ENCODE measurements at regions not wholly inside any gene's neighbourhood (a gene's known extent, or its start where the extent isn't known, plus 50 kb on each side); places are given as distances from the start of the nearest gene placed in this dataset.

GRCh38 chr9:88800329-88800682 is 191.0 kb upstream of the S1PR3 start:
- H3K9me3 ChIP-seq (ENCODE audit: control insufficient read depth, insufficient read depth, low read depth, low read length) = no peaks in the 10 kb centered on the region
- H3K27ac ChIP-seq (ENCODE audit: extremely low read depth, low read depth, low read length) = no peak overlapping the region
- no peak for TF ChIP-seq GLIS1 (tag by site-specific recombination; IDR thresholded peaks at IDR 0.05)
- TF ChIP-seq PRDM10 (tag by site-specific recombination; IDR thresholded peaks at IDR 0.05) = peak; percentile 49
- peaks cover 6% of the 10 kb centered on the region for H3K4me1 ChIP-seq (ENCODE audit: control insufficient read depth, insufficient read depth, low read length)
- CTCF ChIA-PET = no interaction called here
- no peak overlapping the region for H3K4me3 ChIP-seq (ENCODE audit: low read depth, low read length)
- no peaks in the 10 kb centered on the region for H3K36me3 ChIP-seq (ENCODE audit: control insufficient read depth in 2 of 2, insufficient read depth in 1 of 2, low read length in 2 of 2)
- POLR2A ChIA-PET = no interaction called here

- no peak overlapping the region for H3K4me3 ChIP-seq (ENCODE audit: low read depth, low read length)
- ChIA-PET CTCF (interaction anchor here (0.6 to 1.1 kb wide), 3 partner anchors 7 to 18 kb away, joined by 3 to 4 read pairs (median 3); no protein-coding TSS in a partner anchor), POLR2A (no interaction called here)
- peak; percentile 70 for TF ChIP-seq PRDM10 (tag by site-specific recombination; IDR thresholded peaks at IDR 0.05)
- no peak for TF ChIP-seq MZF1 (tag by site-specific recombination; IDR thresholded peaks at IDR 0.05; ENCODE audit: borderline replicate concordance)
- no peaks in the 10 kb centered on the region for H3K9me3 ChIP-seq (ENCODE audit: control insufficient read depth, insufficient read depth, low read depth, low read length)
- peaks cover 6% of the 10 kb centered on the region for H3K4me1 ChIP-seq (ENCODE audit: control insufficient read depth, insufficient read depth, low read length)
- H3K36me3 ChIP-seq (ENCODE audit: control insufficient read depth in 2 of 2, insufficient read depth in 1 of 2, low read length in 2 of 2) = no peaks in the 10 kb centered on the region
- H3K27ac ChIP-seq (ENCODE audit: extremely low read depth, low read depth, low read length) = no peak overlapping the region
These were observed 190.0 kb upstream of the S1PR3 start for GRCh38 chr9:88801214-88801796.

- Histone ChIP-seq H3K4me1 (ENCODE audit: control insufficient read depth, insufficient read depth, low read length) (peaks cover 6% of the 10 kb centered on the region), H3K4me3 (ENCODE audit: low read depth, low read length) (no peak overlapping the region), H3K27ac (ENCODE audit: extremely low read depth, low read depth, low read length) (no peak overlapping the region), H3K36me3 (ENCODE audit: control insufficient read depth in 2 of 2, insufficient read depth in 1 of 2, low read length in 2 of 2) (no peaks in the 10 kb centered on the region), H3K9me3 (ENCODE audit: control insufficient read depth, insufficient read depth, low read depth, low read length) (no peaks in the 10 kb centered on the region)
- TF ChIP-seq ZNF248 (tag by site-specific recombination; IDR thresholded peaks at IDR 0.05) (no peak), SP2 (tag by site-specific recombination; IDR thresholded peaks at IDR 0.05) (no peak), MYNN (tag by site-specific recombination; IDR thresholded peaks at IDR 0.05; ENCODE audit: borderline replicate concordance) (no peak), KLF9 (tag by site-specific recombination; IDR thresholded peaks at IDR 0.05; ENCODE audit: low read depth) (no peak), ZNF768 (tag by site-specific recombination; IDR thresholded peaks at IDR 0.05) (no peak), ZNF792 (tag by site-specific recombination; IDR thresholded peaks at IDR 0.05) (no peak), ZNF169 (tag by site-specific recombination; IDR thresholded peaks at IDR 0.05) (no peak), ZNF274 (IDR thresholded peaks at IDR 0.05; ENCODE audit: low read length) (no peak), ZNF274 (tag by site-specific recombination; IDR thresholded peaks at IDR 0.05; ENCODE audit: borderline replicate concordance) (no peak), ZNF473 (tag by site-specific recombination; IDR thresholded peaks at IDR 0.05) (no peak), ZNF777 (tag by site-specific recombination; IDR thresholded peaks at IDR 0.05; ENCODE audit: borderline replicate concordance) (no peak), ZNF501 (tag by site-specific recombination; IDR thresholded peaks at IDR 0.05) (no peak), ZNF843 (tag by site-specific recombination; IDR thresholded peaks at IDR 0.05) (no peak), SETDB1 (IDR thresholded peaks at IDR 0.05; ENCODE audit: insufficient read length, low read length) (no peak), ATF2 (tag by site-specific recombination; IDR thresholded peaks at IDR 0.05; ENCODE audit: low read depth) (no peak), HOXD13 (CRISPR knock-in tag; IDR thresholded peaks at IDR 0.05; ENCODE audit: borderline replicate concordance) (no peak), OVOL3 (tag by site-specific recombination; IDR thresholded peaks at IDR 0.05) (no peak), REPIN1 (tag by site-specific recombination; IDR thresholded peaks at IDR 0.05; ENCODE audit: low read depth) (no peak), ZBTB8A (tag by site-specific recombination; IDR thresholded peaks at IDR 0.05) (no peak), ZNF423 (tag by site-specific recombination; IDR thresholded peaks at IDR 0.05) (no peak), ZNF16 (tag by site-specific recombination; IDR thresholded peaks at IDR 0.05; ENCODE audit: low read depth) (no peak)
- CTCF ChIA-PET = interaction anchor here (0.5 kb wide), 1 partner anchor 37 kb away, joined by 3 read pairs; no protein-coding TSS in a partner anchor
- POLR2A ChIA-PET = no interaction called here
These were observed 188.7 kb upstream of the S1PR3 start for GRCh38 chr9:88802533-88802932.
